ENCODE measurements at regions not wholly inside any gene's neighbourhood (a gene's known extent, or its start where the extent isn't known, plus 50 kb on each side); places are given as distances from the start of the nearest gene placed in this dataset.

GRCh38 chr7:114086537-114086913 lies 167.7 kb upstream of the PPP1R3A start:
- H3K4me3 ChIP-seq (ENCODE audit: low read depth, low read length) = peak overlapping the region; percentile 87
- no peak for TF ChIP-seq CTCF (IDR thresholded peaks at IDR 0.05; ENCODE audit: insufficient read depth, low read depth, low read length, missing control alignments)
- peak; percentile 43 for DNase-seq (ENCODE audit: low read depth)

- TF ChIP-seq CTCF (IDR thresholded peaks at IDR 0.05; ENCODE audit: insufficient read depth, low read depth, low read length, missing control alignments) = no peak
- peak; percentile 91 for DNase-seq (ENCODE audit: low read depth)
- H3K4me3 ChIP-seq (ENCODE audit: low read depth, low read length) = peak overlapping the region; percentile 87
Observed at GRCh38 chr7:114085592-114086501, 167.0 kb upstream of the PPP1R3A start.

- H3K4me3 ChIP-seq (ENCODE audit: low read depth, low read length) = peak overlapping the region; percentile 87
- no peak for TF ChIP-seq CTCF (IDR thresholded peaks at IDR 0.05; ENCODE audit: insufficient read depth, low read depth, low read length, missing control alignments)
- DNase-seq (ENCODE audit: low read depth) = no peak
Observed at GRCh38 chr7:114085313-114085591, 166.4 kb upstream of the PPP1R3A start.

GRCh38 chr7:114084472-114085312 lies 165.9 kb upstream of the PPP1R3A start:
- peak; percentile 56 for DNase-seq (ENCODE audit: low read depth)
- H3K4me3 ChIP-seq (ENCODE audit: low read depth, low read length) = peak overlapping the region; percentile 87
- no peak for TF ChIP-seq CTCF (IDR thresholded peaks at IDR 0.05; ENCODE audit: insufficient read depth, low read depth, low read length, missing control alignments)

- no peak for DNase-seq (ENCODE audit: low read depth)
- peak overlapping the region; percentile 87 for H3K4me3 ChIP-seq (ENCODE audit: low read depth, low read length)
- TF ChIP-seq CTCF (IDR thresholded peaks at IDR 0.05; ENCODE audit: insufficient read depth, low read depth, low read length, missing control alignments) = no peak
Observed at GRCh38 chr7:114084002-114084471, 165.2 kb upstream of the PPP1R3A start.

GRCh38 chr7:114083166-114084001 lies 164.6 kb upstream of the PPP1R3A start:
- TF ChIP-seq CTCF (IDR thresholded peaks at IDR 0.05; ENCODE audit: insufficient read depth, low read depth, low read length, missing control alignments) = no peak
- DNase-seq (ENCODE audit: low read depth) = peak; percentile 7
- H3K4me3 ChIP-seq (ENCODE audit: low read depth, low read length) = peak overlapping the region; percentile 87

Measured in GM12865 (cell line).